HepG2 (cell line): ENCODE measurements at regions not wholly inside any gene's neighbourhood (a gene's known extent, or its start where the extent isn't known, plus 50 kb on each side); places are given as distances from the start of the nearest gene placed in this dataset.

ENCODE experiments used
- ATF6 ChIP-seq: sonication (generic); formaldehyde crosslinking; conservative IDR thresholded peaks from 2 replicates; pipeline ENCODE4 v1.4.0; 2020; ENCODE audit warnings: missing genetic modification reagents
- BRF2 ChIP-seq: sonication (generic); formaldehyde crosslinking; IDR thresholded peaks from 2 replicates; pipeline ENCODE4 v1.8.1; 2022; ENCODE audit warnings: mild to moderate bottlenecking, missing genetic modification reagents
- DPF2 ChIP-seq: sonication (generic); formaldehyde crosslinking; IDR thresholded peaks from 2 replicates; pipeline ENCODE4 v1.4.0; 2020; ENCODE audit warnings: mild to moderate bottlenecking, low read depth, missing genetic modification reagents, borderline replicate concordance
- HHEX ChIP-seq: IDR thresholded peaks from 2 replicates; pipeline ENCODE4 v1.6.1; 2016; ENCODE audit warnings: control low read depth
- HMGXB4 ChIP-seq, 2 experiments: sonication (generic) in 1 of 2; formaldehyde crosslinking in 1 of 2; IDR thresholded peaks; 2 replicates each; pipeline versions ENCODE4 v1.4.0 to v1.6.1; 2018 to 2020; ENCODE audit warnings: missing genetic modification reagents in 2 of 2, borderline replicate concordance in 1 of 2, low read depth in 1 of 2, mild to moderate bottlenecking in 1 of 2, missing biosample characterization in 1 of 2
- KLF13 ChIP-seq: sonication (generic); formaldehyde crosslinking; IDR thresholded peaks from 2 replicates; pipeline ENCODE4 v1.4.0; 2020; ENCODE audit warnings: mild to moderate bottlenecking, missing genetic modification reagents
- NAIF1 ChIP-seq: sonication (generic); formaldehyde crosslinking; IDR thresholded peaks from 2 replicates; pipeline ENCODE4 v1.5.0; 2020; ENCODE audit warnings: mild to moderate bottlenecking, missing genetic modification reagents, borderline replicate concordance
- NFE2L2 ChIP-seq: fragments of 150-350 bp; IDR thresholded peaks from 2 replicates; pipeline ENCODE4 v1.6.1; 2014; ENCODE audit warnings: low read length
- PAX8 ChIP-seq: sonication (generic); formaldehyde crosslinking; IDR thresholded peaks from 2 replicates; pipeline ENCODE4 v1.8.0; 2022; ENCODE audit warnings: mild to moderate bottlenecking, missing genetic modification reagents, borderline replicate concordance
- PHF21A ChIP-seq: sonication (generic); formaldehyde crosslinking; IDR thresholded peaks from 2 replicates; pipeline ENCODE4 v1.5.0; 2020; ENCODE audit warnings: mild to moderate bottlenecking, missing genetic modification reagents
- POGK ChIP-seq: sonication (generic); formaldehyde crosslinking; conservative IDR thresholded peaks from 2 replicates; pipeline ENCODE4 v1.8.0; 2022; ENCODE audit warnings: mild to moderate bottlenecking, moderate library complexity, missing genetic modification reagents
- RORA ChIP-seq: sonication (generic); formaldehyde crosslinking; IDR thresholded peaks from 2 replicates; pipeline ENCODE4 v1.5.0; 2020; ENCODE audit warnings: mild to moderate bottlenecking, missing genetic modification reagents, moderate library complexity
- SMAD9 ChIP-seq: sonication (generic); formaldehyde crosslinking; IDR thresholded peaks from 2 replicates; pipeline ENCODE4 v1.5.1; 2020; ENCODE audit warnings: mild to moderate bottlenecking, missing genetic modification reagents
- SSRP1 ChIP-seq: IDR thresholded peaks from 2 replicates; pipeline ENCODE4 v1.6.1; 2016; ENCODE audit warnings: control low read depth
- ZBTB20 ChIP-seq: sonication (generic); formaldehyde crosslinking; IDR thresholded peaks from 2 replicates; pipeline ENCODE4 v1.8.1; 2023; ENCODE audit warnings: missing genetic modification reagents, low read depth, mild to moderate bottlenecking, borderline replicate concordance
- ZNF431 ChIP-seq: sonication (generic); formaldehyde crosslinking; IDR thresholded peaks from 2 replicates; pipeline ENCODE4 v1.9.0; 2022; ENCODE audit warnings: missing genetic modification reagents, low read depth, mild to moderate bottlenecking, borderline replicate concordance
- ZNF720 ChIP-seq: sonication (generic); formaldehyde crosslinking; IDR thresholded peaks from 2 replicates; pipeline ENCODE4 v1.4.0; 2020; ENCODE audit warnings: missing genetic modification reagents
- ZSCAN20 ChIP-seq: sonication (generic); formaldehyde crosslinking; IDR thresholded peaks from 2 replicates; pipeline ENCODE4 v1.4.0; 2020; ENCODE audit warnings: missing genetic modification reagents, mild to moderate bottlenecking, borderline replicate concordance

- TF ChIP-seq DPF2 (CRISPR knock-in tag) = 0 out of 2 replicates have a peak, but pooled peaks have one; percentile 56
- TF ChIP-seq BRF2 (CRISPR knock-in tag) = no peak
- no peak for TF ChIP-seq ATF6 (CRISPR knock-in tag)
- TF ChIP-seq ZNF720 (CRISPR knock-in tag) = no peak; the same call in 1 of the 2 replicates
- TF ChIP-seq NFE2L2 = no peak
- peak; percentile 47 to 79; a peak in 2 of 4 replicates for TF ChIP-seq HMGXB4 (CRISPR knock-in tag; IDR thresholded peaks at IDR 0.05; ENCODE audit: borderline replicate concordance in 1 of 2, low read depth in 1 of 2)
- no peak for TF ChIP-seq SSRP1 (CRISPR knock-in tag)
- no peak for TF ChIP-seq PAX8 (CRISPR knock-in tag)
- peak; percentile 97 for TF ChIP-seq ZBTB20 (CRISPR knock-in tag)
- no peak for TF ChIP-seq KLF13 (CRISPR knock-in tag)
- TF ChIP-seq ZSCAN20 = no peak
- TF ChIP-seq ZNF431 (CRISPR knock-in tag) = no peak
- no peak for TF ChIP-seq PHF21A
- TF ChIP-seq RORA = no peak
- no peak for TF ChIP-seq POGK (CRISPR knock-in tag)
- TF ChIP-seq SMAD9 (CRISPR knock-in tag) = no peak
- TF ChIP-seq HHEX (CRISPR knock-in tag) = no peak
- TF ChIP-seq NAIF1 (CRISPR knock-in tag) = no peak
Observed at GRCh38 chr14:31944256-31945073, 132.6 kb upstream of the ARHGAP5 start (continued).
